Loucy (cell line): ENCODE measurements at regions not wholly inside any gene's neighbourhood (a gene's known extent, or its start where the extent isn't known, plus 50 kb on each side); places are given as distances from the start of the nearest gene placed in this dataset.

ENCODE experiments used
- H2AFZ ChIP-seq: fragments of 200-600 bp; sonication (generic); 2 replicates; pipeline ENCODE4 v1.6.0; 2016; ENCODE audit warnings: antibody characterized with exemption, mild to moderate bottlenecking, low read length, moderate library complexity
- H3F3A ChIP-seq: fragments of 200-600 bp; 2 replicates; pipeline ENCODE4 v1.6.0; 2016; ENCODE audit warnings: antibody characterized with exemption, low read depth, mild to moderate bottlenecking
- H3K27me3 ChIP-seq: fragments of 200-600 bp; sonication (generic); 2 replicates; pipeline ENCODE4 v1.6.1; 2014; ENCODE audit warnings: low read length, mild to moderate bottlenecking; ENCODE audit not compliant: insufficient read depth, poor library complexity, severe bottlenecking
- H3K36me3 ChIP-seq: fragments of 200-600 bp; sonication (generic); 2 replicates; pipeline ENCODE4 v1.6.1; 2016; ENCODE audit warnings: low read length; ENCODE audit not compliant: insufficient read depth
- H3K4me1 ChIP-seq: fragments of 200-600 bp; sonication (generic); 2 replicates; pipeline ENCODE4 v1.5.1; 2014; ENCODE audit warnings: low read length, mild to moderate bottlenecking; ENCODE audit not compliant: insufficient read depth, poor library complexity, severe bottlenecking
- H3K4me2 ChIP-seq: fragments of 200-600 bp; sonication (generic); 2 replicates; pipeline ENCODE4 v1.6.0; 2014; ENCODE audit warnings: antibody characterized with exemption, low read length, low read depth, mild to moderate bottlenecking; ENCODE audit not compliant: poor library complexity, severe bottlenecking
- H3K4me3 ChIP-seq: fragments of 200-600 bp; sonication (generic); 2 replicates; pipeline ENCODE4 v1.5.1; 2014; ENCODE audit warnings: low read length, mild to moderate bottlenecking, mixed read lengths; ENCODE audit not compliant: poor library complexity, severe bottlenecking
- H3K79me2 ChIP-seq: fragments of 200-600 bp; sonication (generic); 2 replicates; pipeline ENCODE4 v1.6.1; 2014; ENCODE audit warnings: low read length; ENCODE audit not compliant: insufficient read depth
- H3K9ac ChIP-seq: fragments of 200-600 bp; sonication (generic); 2 replicates; pipeline ENCODE4 v1.6.0; 2014; ENCODE audit warnings: mild to moderate bottlenecking, low read depth, low read length, moderate library complexity; ENCODE audit not compliant: poor library complexity, severe bottlenecking
- H3K9me2 ChIP-seq: fragments of 200-600 bp; sonication (generic); replicated peaks from 2 replicates; pipeline ENCODE4 v1.6.1; 2016; ENCODE audit warnings: low read depth, low read length, mixed read lengths
- H3K9me3 ChIP-seq: fragments of 200-600 bp; sonication (generic); 2 replicates; pipeline ENCODE4 v1.6.1; 2014; ENCODE audit warnings: mild to moderate bottlenecking, antibody characterized with exemption, low read length, low read depth; ENCODE audit not compliant: insufficient read depth
- H4K20me1 ChIP-seq: fragments of 200-600 bp; sonication (generic); 2 replicates; pipeline ENCODE4 v1.6.0; 2014; ENCODE audit warnings: antibody characterized with exemption, low read length, mild to moderate bottlenecking; ENCODE audit not compliant: insufficient read depth, poor library complexity, severe bottlenecking
- EZH2phosphoT487 ChIP-seq: fragments of 200-600 bp; IDR thresholded peaks from 2 replicates; pipeline ENCODE4 v1.6.1; 2018; ENCODE audit warnings: antibody characterized with exemption, mild to moderate bottlenecking, moderate library complexity, borderline replicate concordance
- TF ChIP-seq, protein P1 (sequence below): fragments of 200-600 bp; sonication (generic); conservative IDR thresholded peaks from 2 replicates; pipeline ENCODE4 v1.5.1; 2014; ENCODE audit warnings: mild to moderate bottlenecking, antibody characterized with exemption, low read length

- Histone ChIP-seq H2AFZ (peak overlapping the region; percentile 9; the same call in 1 of the 2 replicates), H3K27me3 (no peaks in the 10 kb centered on the region), H3K36me3 (no peaks in the 10 kb centered on the region), H3K4me3 (no peak overlapping the region), H3K9me3 (no peaks in the 10 kb centered on the region), H4K20me1 (no peaks in the 10 kb centered on the region), H3K9me2 (no peaks in the 10 kb centered on the region), H3K9ac (no peak overlapping the region), H3K4me1 (peaks cover 7% of the 10 kb centered on the region), H3K79me2 (no peaks in the 10 kb centered on the region), H3K4me2 (no peak overlapping the region), H3F3A (no peaks in the 10 kb centered on the region)
- TF ChIP-seq EZH2phosphoT487, result no peak
- TF ChIP-seq, protein P1, sequence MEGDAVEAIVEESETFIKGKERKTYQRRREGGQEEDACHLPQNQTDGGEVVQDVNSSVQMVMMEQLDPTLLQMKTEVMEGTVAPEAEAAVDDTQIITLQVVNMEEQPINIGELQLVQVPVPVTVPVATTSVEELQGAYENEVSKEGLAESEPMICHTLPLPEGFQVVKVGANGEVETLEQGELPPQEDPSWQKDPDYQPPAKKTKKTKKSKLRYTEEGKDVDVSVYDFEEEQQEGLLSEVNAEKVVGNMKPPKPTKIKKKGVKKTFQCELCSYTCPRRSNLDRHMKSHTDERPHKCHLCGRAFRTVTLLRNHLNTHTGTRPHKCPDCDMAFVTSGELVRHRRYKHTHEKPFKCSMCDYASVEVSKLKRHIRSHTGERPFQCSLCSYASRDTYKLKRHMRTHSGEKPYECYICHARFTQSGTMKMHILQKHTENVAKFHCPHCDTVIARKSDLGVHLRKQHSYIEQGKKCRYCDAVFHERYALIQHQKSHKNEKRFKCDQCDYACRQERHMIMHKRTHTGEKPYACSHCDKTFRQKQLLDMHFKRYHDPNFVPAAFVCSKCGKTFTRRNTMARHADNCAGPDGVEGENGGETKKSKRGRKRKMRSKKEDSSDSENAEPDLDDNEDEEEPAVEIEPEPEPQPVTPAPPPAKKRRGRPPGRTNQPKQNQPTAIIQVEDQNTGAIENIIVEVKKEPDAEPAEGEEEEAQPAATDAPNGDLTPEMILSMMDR, result no peak
Observed at GRCh38 chr14:85402569-85403162, 127.3 kb upstream of the FLRT2 start.

- H3K27me3 ChIP-seq, result no peaks in the 10 kb centered on the region
- H3K9ac ChIP-seq, result no peak overlapping the region
- peaks cover 22% of the 10 kb centered on the region for H3K4me1 ChIP-seq
- no peaks in the 10 kb centered on the region for H3K36me3 ChIP-seq
- H3K79me2 ChIP-seq, result no peaks in the 10 kb centered on the region
- no peaks in the 10 kb centered on the region for H4K20me1 ChIP-seq
- no peaks in the 10 kb centered on the region for H3K9me3 ChIP-seq
- no peak overlapping the region for H3K4me2 ChIP-seq
- no peak overlapping the region for H3K4me3 ChIP-seq
- H3K9me2 ChIP-seq, result no peaks in the 10 kb centered on the region
- TF ChIP-seq, protein P1, result no peak
- TF ChIP-seq EZH2phosphoT487, result no peak
- no peak overlapping the region; the same call in 1 of the 2 replicates for H2AFZ ChIP-seq
- H3F3A ChIP-seq, result no peaks in the 10 kb centered on the region; the same call in 1 of the 2 replicates
Observed at GRCh38 chr14:85409481-85410210, 120.3 kb upstream of the FLRT2 start.

GRCh38 chr14:85412756-85413155 is 117.2 kb upstream of the FLRT2 start:
- no peak overlapping the region for H3K4me3 ChIP-seq
- TF ChIP-seq, protein P1, result no peak
- H3K79me2 ChIP-seq, result no peaks in the 10 kb centered on the region
- no peak overlapping the region for H2AFZ ChIP-seq
- H4K20me1 ChIP-seq, result no peaks in the 10 kb centered on the region
- no peak overlapping the region for H3K9ac ChIP-seq
- H3K9me2 ChIP-seq, result no peaks in the 10 kb centered on the region
- no peaks in the 10 kb centered on the region for H3K9me3 ChIP-seq
- H3K4me2 ChIP-seq, result no peak overlapping the region
- no peaks in the 10 kb centered on the region; the same call in 1 of the 2 replicates for H3F3A ChIP-seq
- H3K36me3 ChIP-seq, result no peaks in the 10 kb centered on the region
- peaks cover 44% of the 10 kb centered on the region for H3K4me1 ChIP-seq
- no peaks in the 10 kb centered on the region for H3K27me3 ChIP-seq
